OCI-LY3 (cell line): ENCODE measurements at regions not wholly inside any gene's neighbourhood (a gene's known extent, or its start where the extent isn't known, plus 50 kb on each side); places are given as distances from the start of the nearest gene placed in this dataset.

Source experiments
- H2AFZ ChIP-seq: fragments of 200-600, 300-600 bp; shearing (Covaris generic); 2 replicates; pipeline ENCODE4 v1.6.0; 2014; ENCODE audit warnings: antibody characterized with exemption, low read depth, low read length
- H3K27ac ChIP-seq: fragments of 200-600, 300-600 bp; sonication (generic); 2 replicates; pipeline ENCODE4 v1.5.1; 2014; ENCODE audit warnings: mild to moderate bottlenecking, low read length, moderate library complexity, mixed read lengths
- H3K27me3 ChIP-seq: fragments of 200-600, 300-600 bp; sonication (generic); 2 replicates; pipeline ENCODE4 v1.6.1; 2014; ENCODE audit warnings: low read depth, low read length, mixed read lengths
- H3K36me3 ChIP-seq: fragments of 200-600, 300-600 bp; sonication (generic); replicated peaks from 2 replicates; pipeline ENCODE3; 2014; ENCODE audit warnings: low read depth, low read length, mixed read lengths
- H3K4me1 ChIP-seq: fragments of 300-600, 200-600 bp; sonication (generic); 2 replicates; pipeline ENCODE4 v1.6.1; 2014; ENCODE audit warnings: low read length, mixed read lengths
- H3K4me2 ChIP-seq: fragments of 200-600, 300-600 bp; sonication (generic); 2 replicates; pipeline ENCODE4 v1.6.1; 2014; ENCODE audit warnings: low read length, mixed read lengths
- H3K4me3 ChIP-seq: fragments of 300-600, 200-600 bp; sonication (generic); 2 replicates; pipeline ENCODE4 v1.5.1; 2014; ENCODE audit warnings: antibody characterized with exemption, mild to moderate bottlenecking, low read length, moderate library complexity
- H3K79me2 ChIP-seq: fragments of 300-600, 200-600 bp; shearing (Covaris generic); 2 replicates; pipeline ENCODE4 v1.6.1; 2014; ENCODE audit warnings: mild to moderate bottlenecking, low read length, mixed read lengths
- H3K9ac ChIP-seq: fragments of 300-600, 200-600 bp; shearing (Covaris generic); 2 replicates; pipeline ENCODE4 v1.6.0; 2014; ENCODE audit warnings: mild to moderate bottlenecking, low read length, moderate library complexity
- H3K9me3 ChIP-seq: fragments of 200-600, 300-600 bp; shearing (Covaris generic); 2 replicates; pipeline ENCODE4 v1.6.1; 2014; ENCODE audit warnings: low read length, mixed read lengths; ENCODE audit not compliant: insufficient read depth
- H4K20me1 ChIP-seq: fragments of 200-600, 300-600 bp; sonication (generic); 2 replicates; pipeline ENCODE4 v1.6.1; 2016; ENCODE audit warnings: low read length, mixed read lengths; ENCODE audit not compliant: insufficient read depth
- CTCF ChIP-seq: fragments of 200-600, 300-600 bp; sonication (generic); IDR thresholded peaks from 2 replicates; pipeline ENCODE4 v1.5.1; 2014; ENCODE audit warnings: antibody characterized with exemption, low read length, low read depth
- EZH2phosphoT487 ChIP-seq: fragments of 200-600 bp; shearing (Covaris generic); IDR thresholded peaks from 2 replicates; pipeline ENCODE4 v1.6.1; 2018; ENCODE audit warnings: antibody characterized with exemption, mixed run types, low read depth

DNA sequence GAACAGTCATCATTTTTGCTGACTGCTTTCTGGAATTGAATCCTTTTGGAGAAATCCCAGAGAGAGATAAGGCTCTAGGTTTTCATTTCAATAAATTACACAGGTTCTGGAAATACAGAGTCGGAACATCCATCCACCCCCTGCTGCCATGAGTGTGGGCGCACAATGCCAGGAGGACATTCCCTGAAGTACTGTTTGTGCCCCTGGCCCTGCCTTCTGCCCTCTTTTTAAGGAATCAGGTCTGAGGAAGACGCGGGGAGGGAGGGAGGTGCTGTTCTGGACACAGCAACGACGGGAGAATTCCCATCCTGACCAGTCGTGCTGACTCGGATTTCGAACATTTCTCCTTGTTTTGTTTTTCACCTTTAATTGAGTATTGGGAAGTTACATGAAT, 69.0 kb downstream of the SEC61G start:
- Histone ChIP-seq H3K9ac (no peak overlapping the region), H3K9me3 (no peaks in the 10 kb centered on the region), H2AFZ (no peak overlapping the region), H3K79me2 (no peaks in the 10 kb centered on the region), H3K27me3 (no peaks in the 10 kb centered on the region), H3K4me2 (no peak overlapping the region), H4K20me1 (no peaks in the 10 kb centered on the region), H3K4me1 (no peaks in the 10 kb centered on the region), H3K4me3 (no peak overlapping the region), H3K27ac (no peak overlapping the region), H3K36me3 (no peaks in the 10 kb centered on the region)
- TF ChIP-seq EZH2phosphoT487: no peak
- no peak for TF ChIP-seq CTCF

DNA sequence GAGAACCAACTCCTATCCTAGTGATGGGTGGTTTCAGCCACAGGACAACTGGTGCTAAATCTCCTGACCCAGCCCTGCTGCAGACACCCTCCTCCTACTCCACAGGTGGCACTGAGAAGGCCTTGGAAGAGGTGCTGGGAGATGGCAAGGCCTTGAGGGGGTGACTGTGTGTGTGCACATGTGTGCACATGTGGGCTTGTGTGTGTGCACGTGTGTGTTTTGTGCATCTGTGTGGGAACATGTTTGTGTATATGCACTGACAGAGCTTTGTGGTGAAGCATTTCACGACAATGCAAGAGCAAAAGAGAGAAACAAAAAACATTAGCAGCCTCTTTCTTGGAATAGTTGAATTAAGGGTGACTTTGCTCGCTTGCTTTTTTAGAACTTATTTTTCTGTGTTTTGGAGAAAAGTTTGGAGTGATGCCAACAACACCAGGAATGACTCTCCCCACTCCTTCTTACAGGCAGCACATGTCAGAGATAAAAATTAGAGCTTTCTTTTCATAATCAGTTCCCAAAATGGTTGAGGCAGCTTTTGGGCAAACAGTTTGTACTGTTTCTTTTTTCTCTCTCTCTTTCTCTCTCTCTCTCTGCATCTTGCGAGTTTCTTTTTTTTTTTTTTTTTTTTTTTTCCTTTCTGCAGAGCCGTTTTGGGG, 69.5 kb downstream of the SEC61G start:
- Histone ChIP-seq H3K9me3 (no peaks in the 10 kb centered on the region), H3K4me2 (no peak overlapping the region), H3K9ac (no peak overlapping the region), H3K27me3 (no peaks in the 10 kb centered on the region), H3K4me1 (no peaks in the 10 kb centered on the region), H3K79me2 (no peaks in the 10 kb centered on the region), H3K27ac (no peak overlapping the region), H3K4me3 (no peak overlapping the region), H4K20me1 (no peaks in the 10 kb centered on the region), H3K36me3 (no peaks in the 10 kb centered on the region), H2AFZ (no peak overlapping the region)
- TF ChIP-seq EZH2phosphoT487 (no peak), CTCF (no peak)

DNA sequence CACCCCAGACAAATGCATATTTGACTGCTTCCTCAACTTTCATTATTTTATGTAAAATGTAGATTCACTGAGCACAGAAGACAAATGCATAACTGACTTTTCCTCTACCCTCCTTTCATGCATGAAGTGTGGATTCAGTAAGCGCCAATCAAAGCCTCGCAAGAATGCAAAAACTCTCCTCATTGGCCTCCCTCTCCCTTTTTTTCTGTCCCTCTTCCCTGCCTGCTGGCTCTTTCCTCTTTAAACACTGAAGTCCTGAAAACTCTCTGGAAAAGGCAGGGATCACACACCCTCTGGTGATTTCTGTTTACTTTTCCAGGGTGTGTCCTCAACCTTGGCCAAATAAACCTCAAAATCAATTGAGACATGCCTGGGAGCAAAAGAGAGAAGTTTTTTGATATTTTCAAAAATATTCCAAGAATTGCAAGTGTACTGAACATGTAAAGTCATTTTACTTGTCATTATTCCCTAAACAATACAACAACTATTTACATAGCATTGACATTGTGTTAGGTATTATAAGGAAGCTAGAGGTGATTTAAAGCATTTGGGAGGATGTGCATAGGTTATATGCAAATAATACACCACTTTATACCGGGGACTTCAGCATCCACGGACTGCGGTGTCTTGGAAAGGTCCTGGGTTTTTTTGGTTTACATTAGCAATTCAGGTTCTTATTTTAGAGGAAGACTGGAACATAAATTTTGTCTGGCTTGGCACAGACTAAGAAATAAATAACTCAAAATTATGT, 71.4 kb downstream of the SEC61G start:
- Histone ChIP-seq H3K27ac (no peak overlapping the region), H3K4me3 (no peak overlapping the region), H3K79me2 (no peaks in the 10 kb centered on the region), H3K4me2 (no peak overlapping the region), H3K9ac (no peak overlapping the region), H3K9me3 (no peaks in the 10 kb centered on the region), H3K27me3 (no peaks in the 10 kb centered on the region), H4K20me1 (no peaks in the 10 kb centered on the region), H2AFZ (no peak overlapping the region), H3K4me1 (no peaks in the 10 kb centered on the region), H3K36me3 (no peaks in the 10 kb centered on the region)
- TF ChIP-seq EZH2phosphoT487: no peak
- no peak for TF ChIP-seq CTCF

DNA sequence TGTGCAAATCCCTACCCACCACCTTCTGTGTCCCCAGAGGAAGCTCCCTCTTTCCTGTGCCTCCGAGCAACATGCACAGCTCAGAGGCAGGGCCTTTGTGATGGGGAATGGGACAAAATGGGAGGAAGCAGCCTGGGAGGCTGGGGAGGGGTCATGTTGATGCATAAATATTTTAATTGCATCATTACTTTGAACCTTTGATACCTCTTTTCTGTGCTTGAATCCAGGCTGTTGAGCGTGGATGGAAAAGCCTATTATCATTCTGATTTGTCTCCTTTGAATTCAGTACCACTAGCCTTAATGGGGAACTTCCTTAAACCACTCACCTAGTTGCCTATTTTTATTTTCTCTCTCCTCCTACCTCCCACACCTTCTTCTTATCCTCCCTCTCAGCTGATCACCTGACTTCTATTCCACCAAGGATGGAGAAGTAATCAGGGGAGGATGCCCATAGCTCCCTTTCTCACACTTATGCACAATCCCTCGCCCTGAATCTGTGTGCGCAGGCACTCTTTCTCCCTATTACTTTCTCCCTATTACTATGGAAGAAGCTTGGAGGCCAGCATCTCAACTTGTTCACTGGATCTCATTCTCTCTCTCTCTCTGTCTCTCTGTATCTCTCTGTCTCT, 78.5 kb downstream of the SEC61G start:
- H4K20me1 ChIP-seq: no peaks in the 10 kb centered on the region
- TF ChIP-seq EZH2phosphoT487 (no peak), CTCF (no peak)
- no peak overlapping the region for H3K4me2 ChIP-seq
- peaks cover 4% of the 10 kb centered on the region; the same call in 1 of the 2 replicates for H3K4me1 ChIP-seq
- no peak overlapping the region for H3K9ac ChIP-seq
- no peaks in the 10 kb centered on the region for H3K27me3 ChIP-seq
- no peaks in the 10 kb centered on the region for H3K79me2 ChIP-seq
- no peaks in the 10 kb centered on the region for H3K9me3 ChIP-seq
- no peak overlapping the region for H2AFZ ChIP-seq
- no peak overlapping the region for H3K27ac ChIP-seq
- H3K36me3 ChIP-seq: no peaks in the 10 kb centered on the region
- no peak overlapping the region for H3K4me3 ChIP-seq
